Breast epithelium (tissue), 4 donors: ENCODE measurements at regions not wholly inside any gene's neighbourhood (a gene's known extent, or its start where the extent isn't known, plus 50 kb on each side); places are given as distances from the start of the nearest gene placed in this dataset.
"Not testable (repeated sequence)": the region's sequence is repeated elsewhere in the genome, so short reads cannot be mapped to it uniquely, and the experiment has no call there.

Source experiments
- DNase-seq, 2 donors: peaks; one replicate each; pipeline ENCODE4 v3.0.0-alpha.2; 2019; ENCODE audit warnings: low spot score in 2 of 2
- H3K27ac ChIP-seq, 2 donors: fragments of 200-600 bp; sonication (generic) in 1 of 2; one replicate each; pipeline ENCODE4 v1.5.1; 2016 to 2019; ENCODE audit warnings: mild to moderate bottlenecking in 1 of 2
- H3K27me3 ChIP-seq, 2 donors: fragments of 200-600 bp; sonication (generic) in 1 of 2; one replicate each; pipeline versions ENCODE4 v1.5.1 to v1.6.0; 2017 to 2019; ENCODE audit warnings: control low read depth in 1 of 2, mild to moderate bottlenecking in 1 of 2
- H3K36me3 ChIP-seq: fragments of 200-600 bp; one replicate; pipeline ENCODE4 v1.5.1; 2019
- H3K4me1 ChIP-seq, 2 donors: fragments of 200-600 bp; sonication (generic); one replicate each; pipeline ENCODE4 v1.5.1; 2016 to 2019; ENCODE audit warnings: control low read depth in 1 of 2
- H3K4me3 ChIP-seq, 3 donors: fragments of 200-600 bp; sonication (generic); 1 replicate in 2 of 3; 2 replicates in 1 of 3; pipeline ENCODE4 v1.5.1; 2016 to 2019; ENCODE audit warnings: mild to moderate bottlenecking in 3 of 3, moderate library complexity in 2 of 3
- H3K9me3 ChIP-seq, 2 donors: fragments of 200-600 bp; sonication (generic) in 1 of 2; one replicate each; pipeline ENCODE4 v1.5.1; 2016 to 2019; ENCODE audit warnings: control low read depth in 1 of 2
- CTCF ChIP-seq, 3 donors: fragments of 450-650 bp; IDR thresholded peaks; one replicate each; pipeline ENCODE4 v1.5.1; 2016 to 2017; ENCODE audit warnings: antibody characterized with exemption in 3 of 3, mild to moderate bottlenecking in 3 of 3, moderate library complexity in 3 of 3
- POLR2A ChIP-seq: fragments of 450-650 bp; IDR thresholded peaks from one replicate; pipeline ENCODE4 v1.6.1; 2016; ENCODE audit warnings: antibody characterized with exemption, mild to moderate bottlenecking, moderate library complexity
- POLR2AphosphoS5 ChIP-seq, 3 donors: sonication (generic); formaldehyde crosslinking; IDR thresholded peaks; one replicate each; pipeline ENCODE4 v1.6.1; 2017; ENCODE audit warnings: antibody characterized with exemption in 3 of 3
- intact Hi-C: fragments of 100-400 bp; cut with DNase I; formaldehyde crosslinking; loops from one replicate; pipeline ENCODE4 v1.15.1; 2023; ENCODE audit warnings: low total_unique reads

DNA sequence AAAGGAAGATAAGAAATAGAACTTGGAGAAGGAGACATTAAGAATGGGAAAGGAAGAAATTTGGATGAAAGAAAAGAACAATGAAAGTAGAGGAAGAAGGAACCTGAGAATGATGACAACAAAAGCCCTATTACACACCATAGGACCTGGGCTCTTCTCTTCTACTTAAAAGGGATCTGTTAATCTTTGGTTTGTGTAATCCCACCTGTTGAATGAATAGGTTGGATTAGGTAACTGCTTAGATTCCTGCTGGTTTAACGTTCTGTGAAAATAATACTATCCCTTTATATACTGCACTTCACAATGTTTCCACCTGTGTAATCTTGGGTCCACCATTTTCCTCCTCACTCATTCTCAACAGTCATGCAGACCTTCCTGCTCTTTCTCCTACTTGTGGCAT, 157.8 kb upstream of the ATP10B start:
- intact Hi-C loops = loop anchor here (10.0 kb wide), 1 partner anchor 295 kb away; no protein-coding TSS in a partner anchor
- no peak for DNase-seq
- no peak for TF ChIP-seq POLR2A
- no peak for TF ChIP-seq CTCF (IDR thresholded peaks at IDR 0.05)
- TF ChIP-seq POLR2AphosphoS5 (IDR thresholded peaks at IDR 0.05) = no peak
- H3K27ac ChIP-seq = no peak overlapping the region
- H3K9me3 ChIP-seq = peaks cover 0 to 9% of the 10 kb centered on the region in 2 donors
- H3K36me3 ChIP-seq = no peaks in the 10 kb centered on the region
- H3K27me3 ChIP-seq = no peaks in the 10 kb centered on the region
- no peak overlapping the region for H3K4me3 ChIP-seq
- no peaks in the 10 kb centered on the region for H3K4me1 ChIP-seq

DNA sequence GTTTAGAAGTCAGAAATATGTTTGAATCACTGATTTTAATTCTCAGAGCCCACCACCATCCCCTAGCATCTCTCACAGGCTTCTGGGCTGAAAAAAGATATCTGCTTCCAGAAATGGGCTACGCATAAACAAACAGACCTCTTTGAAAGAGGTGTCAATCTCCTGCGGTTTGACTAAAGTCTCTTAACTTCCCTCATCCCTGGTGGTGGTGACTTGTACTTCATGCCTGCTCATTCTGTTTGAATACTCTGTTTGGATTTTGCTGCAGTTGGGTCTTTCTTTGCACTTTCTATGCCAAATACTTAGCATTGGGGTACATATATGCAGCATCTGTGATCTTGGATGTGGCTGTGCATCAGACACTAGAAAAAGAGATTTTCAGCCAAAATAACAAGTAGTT, 157.2 kb upstream of the ATP10B start:
- H3K9me3 ChIP-seq = peaks cover 0 to 11% of the 10 kb centered on the region in 2 donors
- no peak overlapping the region for H3K4me3 ChIP-seq
- H3K36me3 ChIP-seq = no peaks in the 10 kb centered on the region
- no peaks in the 10 kb centered on the region for H3K27me3 ChIP-seq
- no peak overlapping the region for H3K27ac ChIP-seq
- intact Hi-C loops = no loop called here
- TF ChIP-seq CTCF (IDR thresholded peaks at IDR 0.05) = no peak
- TF ChIP-seq POLR2A = no peak
- DNase-seq = no peak
- no peaks in the 10 kb centered on the region for H3K4me1 ChIP-seq

GRCh38 chr5:161007879-161008278, 155.9 kb upstream of the ATP10B start:
- no peaks in the 10 kb centered on the region for H3K27me3 ChIP-seq
- intact Hi-C loops = no loop called here
- no peak overlapping the region for H3K4me3 ChIP-seq
- TF ChIP-seq CTCF (IDR thresholded peaks at IDR 0.05) (no peak), POLR2A (no peak), POLR2AphosphoS5 (IDR thresholded peaks at IDR 0.05) (no peak)
- H3K4me1 ChIP-seq = no peaks in the 10 kb centered on the region
- peaks cover 0 to 11% of the 10 kb centered on the region in 2 donors for H3K9me3 ChIP-seq
- H3K27ac ChIP-seq = no peak overlapping the region
- no peaks in the 10 kb centered on the region for H3K36me3 ChIP-seq
- DNase-seq = no peak

DNA sequence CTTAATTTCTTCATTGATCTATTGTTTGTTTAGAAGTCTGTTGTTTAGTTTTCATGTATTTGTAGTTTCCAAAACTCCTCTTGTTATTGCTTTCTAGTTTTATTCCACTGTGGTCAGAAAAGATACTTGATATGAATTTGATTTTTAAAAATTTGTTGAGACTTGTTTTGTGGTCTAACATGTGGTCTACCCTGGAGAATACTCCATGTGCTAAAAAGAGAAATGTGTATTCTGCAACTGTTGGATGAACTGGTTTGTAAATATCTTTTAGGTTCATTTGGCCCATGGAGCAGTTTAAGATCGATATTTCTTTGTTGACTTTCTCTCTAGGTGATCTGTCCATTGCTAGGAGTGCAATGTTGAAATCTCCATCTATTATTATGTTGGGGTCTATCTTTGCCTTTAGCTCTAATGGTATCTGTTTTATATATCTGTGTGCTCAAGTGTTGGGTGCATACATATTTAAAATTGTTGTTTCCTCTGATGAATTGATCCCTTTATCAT, 150.6 kb upstream of the ATP10B start:
- Histone ChIP-seq H3K36me3 (no peaks in the 10 kb centered on the region), H3K27ac (no peak overlapping the region), H3K27me3 (no peaks in the 10 kb centered on the region), H3K9me3 (peaks cover 0 to 11% of the 10 kb centered on the region in 2 donors), H3K4me3 (no peak overlapping the region), H3K4me1 (no peaks in the 10 kb centered on the region)
- TF ChIP-seq CTCF (IDR thresholded peaks at IDR 0.05) (no peak), POLR2A (no peak), POLR2AphosphoS5 (IDR thresholded peaks at IDR 0.05) (no peak)
- no peak for DNase-seq
- intact Hi-C loops = no loop called here

GRCh38 chr5:161001604-161002003, 149.6 kb upstream of the ATP10B start:
- no peak for TF ChIP-seq CTCF (IDR thresholded peaks at IDR 0.05)
- no peak for TF ChIP-seq POLR2A
- TF ChIP-seq POLR2AphosphoS5 (IDR thresholded peaks at IDR 0.05) = no peak

DNA sequence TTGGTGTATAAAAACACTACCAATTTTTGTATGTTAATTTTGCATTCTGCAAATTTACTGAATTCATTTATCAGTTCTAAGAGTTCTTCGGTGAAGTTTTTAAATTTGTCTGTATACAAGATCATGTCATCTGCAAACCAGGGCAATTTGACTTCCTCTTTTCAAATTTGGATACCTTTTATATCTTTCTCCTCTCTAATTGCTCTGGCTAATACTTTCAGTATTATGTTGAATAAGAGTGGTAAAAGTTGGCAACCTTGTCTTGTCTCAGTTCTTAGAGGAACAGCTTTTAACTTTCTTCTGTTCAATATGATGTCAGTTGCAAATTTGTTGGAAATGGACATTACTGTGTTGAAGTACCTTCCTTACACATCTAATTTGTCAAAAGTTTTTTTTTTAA, 149.1 kb upstream of the ATP10B start:
- intact Hi-C loops = not testable (repeated sequence)

More at GRCh38 chr5:161001604-161002003, 149.6 kb upstream of the ATP10B start:
- Histone ChIP-seq H3K4me1 (no peaks in the 10 kb centered on the region), H3K27me3 (no peaks in the 10 kb centered on the region), H3K27ac (no peak overlapping the region), H3K9me3 (peaks cover 0 to 11% of the 10 kb centered on the region in 2 donors), H3K4me3 (no peak overlapping the region), H3K36me3 (no peaks in the 10 kb centered on the region)
- DNase-seq = no peak
- intact Hi-C loops = no loop called here

More for the DNA sequence above, 149.1 kb upstream of the ATP10B start:
- H3K4me3 ChIP-seq, DNase-seq, H3K36me3 ChIP-seq, H3K27me3 ChIP-seq, H3K27ac ChIP-seq, H3K4me1 ChIP-seq: not testable (repeated sequence)
- H3K9me3 ChIP-seq = peaks cover 0 to 11% of the 10 kb centered on the region in 2 donors
